Ovary (tissue), 7 donors: ENCODE measurements at regions not wholly inside any gene's neighbourhood (a gene's known extent, or its start where the extent isn't known, plus 50 kb on each side); places are given as distances from the start of the nearest gene placed in this dataset.
"Not testable (repeated sequence)": the region's sequence is repeated elsewhere in the genome, so short reads cannot be mapped to it uniquely, and the experiment has no call there.

Experiments used
- DNase-seq, 5 donors: peaks; one replicate each; pipeline ENCODE4 v3.0.0-alpha.2; 2019 to 2020
- H3K27ac ChIP-seq, 2 donors: fragments of 200-600 bp; one replicate each; pipeline versions ENCODE4 v1.5.1 to v1.8.0; 2019 to 2022
- H3K27me3 ChIP-seq: fragments of 200-600 bp; one replicate; pipeline ENCODE4 v1.8.0; 2022
- H3K36me3 ChIP-seq: fragments of 200-600 bp; sonication (generic); one replicate; pipeline ENCODE4 v1.5.1; 2019
- H3K4me1 ChIP-seq: one replicate; pipeline ENCODE4 v1.8.1; 2013; ENCODE audit warnings: mild to moderate bottlenecking, moderate library complexity; ENCODE audit not compliant: insufficient read depth
- H3K4me3 ChIP-seq: fragments of 200-600 bp; sonication (generic); one replicate; pipeline ENCODE4 v1.5.1; 2017
- H3K9me3 ChIP-seq, 2 donors: fragments of 200-600 bp in 1 of 2; sonication (generic) in 1 of 2; one replicate each; pipeline versions ENCODE4 v1.5.1 to v1.8.1; 2013 to 2019; ENCODE audit warnings: mild to moderate bottlenecking in 1 of 2, moderate library complexity in 1 of 2
- EP300 ChIP-seq: sonication (generic); formaldehyde crosslinking; IDR thresholded peaks from one replicate; pipeline ENCODE4 v1.6.1; 2017; ENCODE audit warnings: antibody characterized with exemption
- POLR2A ChIP-seq: fragments of 450-650 bp; IDR thresholded peaks from one replicate; pipeline ENCODE4 v1.6.1; 2017; ENCODE audit warnings: antibody characterized with exemption, mild to moderate bottlenecking, moderate library complexity
- whole genome bisulfite sequencing, 3 donors: extraction: QIAGEN DNeasy Blood & Tissue Kit in 1 of 3; methylation state at CpG; one replicate each; pipeline versions ENCODE4 v1.1.5 to v1.1.7; 2013 to 2017; 5-methylcytosine and 5-hydroxymethylcytosine counted together
- intact Hi-C, 4 donors: fragments of 100-400 bp; cut with DNase I; formaldehyde crosslinking; loops; one replicate each; pipeline versions ENCODE4 v1.11.0 to v1.15.1; 2022 to 2023
- TF ChIP-seq, protein P1 (sequence below), 3 donors: fragments of 450-650 bp in 2 of 3; fragments of 200-600 bp in 1 of 3; IDR thresholded peaks; one replicate each; pipeline versions ENCODE4 v1.5.1 to v1.8.0; 2016 to 2022; ENCODE audit warnings: antibody characterized with exemption in 3 of 3, mild to moderate bottlenecking in 1 of 3
- donor health status: DM: no; HTN: no; CAD: no; lungs with moderate emphysema.
- donor health status: DM: no; HTN: no; CAD: no.
- donor health status: Bipolar disorder and iron deficiency.
- donor health status: DM: no; HTN: no; CAD: no.
- donor health status: DM: yes; HTN: yes; CAD: no.

- Histone ChIP-seq H3K36me3 (no peaks in the 10 kb centered on the region), H3K27ac (no peak overlapping the region), H3K9me3 (no peaks in the 10 kb centered on the region), H3K4me3 (no peak overlapping the region), H3K27me3 (no peaks in the 10 kb centered on the region), H3K4me1 (no peaks in the 10 kb centered on the region)
- TF ChIP-seq, protein P1, sequence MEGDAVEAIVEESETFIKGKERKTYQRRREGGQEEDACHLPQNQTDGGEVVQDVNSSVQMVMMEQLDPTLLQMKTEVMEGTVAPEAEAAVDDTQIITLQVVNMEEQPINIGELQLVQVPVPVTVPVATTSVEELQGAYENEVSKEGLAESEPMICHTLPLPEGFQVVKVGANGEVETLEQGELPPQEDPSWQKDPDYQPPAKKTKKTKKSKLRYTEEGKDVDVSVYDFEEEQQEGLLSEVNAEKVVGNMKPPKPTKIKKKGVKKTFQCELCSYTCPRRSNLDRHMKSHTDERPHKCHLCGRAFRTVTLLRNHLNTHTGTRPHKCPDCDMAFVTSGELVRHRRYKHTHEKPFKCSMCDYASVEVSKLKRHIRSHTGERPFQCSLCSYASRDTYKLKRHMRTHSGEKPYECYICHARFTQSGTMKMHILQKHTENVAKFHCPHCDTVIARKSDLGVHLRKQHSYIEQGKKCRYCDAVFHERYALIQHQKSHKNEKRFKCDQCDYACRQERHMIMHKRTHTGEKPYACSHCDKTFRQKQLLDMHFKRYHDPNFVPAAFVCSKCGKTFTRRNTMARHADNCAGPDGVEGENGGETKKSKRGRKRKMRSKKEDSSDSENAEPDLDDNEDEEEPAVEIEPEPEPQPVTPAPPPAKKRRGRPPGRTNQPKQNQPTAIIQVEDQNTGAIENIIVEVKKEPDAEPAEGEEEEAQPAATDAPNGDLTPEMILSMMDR (IDR thresholded peaks at IDR 0.05) = no peak
- no peak for TF ChIP-seq EP300
- no peak for TF ChIP-seq POLR2A
- 49 to 66% (median 54%) methylated on average over 3 of the region's 3 CpGs for WGBS, 3 donors
- intact Hi-C loops = no loop called here
- no peak for DNase-seq
Measured at GRCh38 chr15:59762558-59762957, 73.4 kb upstream of the BNIP2 start.

GRCh38 chr15:59760256-59760655, 71.1 kb upstream of the BNIP2 start:
- H3K27me3 ChIP-seq, H3K36me3 ChIP-seq, H3K4me3 ChIP-seq, H3K9me3 ChIP-seq, H3K4me1 ChIP-seq, H3K27ac ChIP-seq, intact Hi-C loops, DNase-seq: not testable (repeated sequence)
- WGBS, 3 donors = 65 to 75% (median 75%) methylated on average over 2 of the region's 2 CpGs

DNA sequence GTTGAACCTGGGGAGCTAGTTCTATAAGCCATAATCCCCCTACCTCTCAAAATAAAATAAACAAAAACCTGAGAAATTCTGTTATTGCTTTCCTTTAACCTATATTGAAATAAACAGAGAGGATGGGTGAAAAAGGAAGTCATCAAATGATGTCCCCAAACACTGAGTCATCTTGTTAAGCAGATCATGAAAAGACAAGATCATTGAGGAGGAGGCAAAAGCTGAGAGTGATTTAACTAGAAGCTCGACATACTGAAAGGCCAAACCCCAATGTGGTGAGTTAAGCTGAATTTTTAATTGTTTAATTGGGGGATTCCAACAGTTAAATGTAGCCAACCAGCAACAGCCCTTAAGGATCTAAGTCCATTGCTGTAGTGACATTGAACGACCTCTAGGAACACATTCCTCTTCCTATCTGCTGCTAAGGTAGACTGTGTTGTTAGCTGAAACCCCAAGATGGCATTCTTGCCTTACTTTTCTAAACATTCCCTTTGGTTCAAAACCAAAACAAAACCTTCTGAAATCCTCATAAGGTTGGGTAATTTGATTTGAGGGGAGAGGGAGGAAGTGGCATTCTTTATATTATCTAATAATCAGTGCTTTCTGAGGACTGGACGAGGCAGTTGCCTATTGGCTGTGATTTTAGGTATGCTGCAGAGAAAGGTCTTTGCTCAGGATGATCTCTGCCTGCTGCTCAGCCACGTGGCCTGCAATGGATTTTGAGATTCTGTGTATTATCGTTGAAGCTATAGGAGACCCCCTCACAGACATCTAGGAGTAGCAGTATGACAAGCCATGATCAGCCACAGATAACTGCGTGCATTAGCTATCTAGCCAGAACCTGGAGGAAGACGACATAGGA, 62.7 kb upstream of the BNIP2 start:
- Histone ChIP-seq H3K27ac (no peak overlapping the region), H3K36me3 (no peaks in the 10 kb centered on the region), H3K4me1 (no peaks in the 10 kb centered on the region), H3K9me3 (no peaks in the 10 kb centered on the region), H3K4me3 (no peak overlapping the region), H3K27me3 (no peaks in the 10 kb centered on the region)
- TF ChIP-seq, protein P1 (IDR thresholded peaks at IDR 0.05) = no peak
- intact Hi-C loops = no loop called here
- DNase-seq = no peak
- 29 to 41% (median 32%) methylated on average over 7 of the region's 7 CpGs for WGBS, 3 donors

DNA sequence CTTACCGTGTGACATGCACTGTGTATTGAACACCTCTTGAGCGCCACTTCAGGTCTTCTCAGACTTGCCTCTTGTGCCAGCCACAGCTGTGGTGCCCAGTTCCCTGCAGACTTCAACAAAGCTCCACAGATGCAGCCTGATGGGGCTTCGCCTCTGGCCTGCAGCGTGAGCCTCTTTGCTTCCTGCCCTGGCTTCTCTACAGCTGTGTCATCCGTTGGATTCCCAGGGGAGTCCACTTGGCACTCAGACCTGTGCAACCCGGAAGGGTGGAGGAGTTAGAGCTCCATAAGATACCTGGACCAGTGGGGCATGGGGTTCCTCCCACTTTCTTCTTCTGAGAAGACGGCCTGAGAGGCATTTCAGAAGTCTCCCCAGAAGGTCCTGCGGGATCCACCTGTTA, 57.7 kb upstream of the BNIP2 start:
- Histone ChIP-seq H3K4me1 (no peaks in the 10 kb centered on the region), H3K27me3 (no peaks in the 10 kb centered on the region), H3K36me3 (no peaks in the 10 kb centered on the region), H3K4me3 (no peak overlapping the region), H3K27ac (no peak overlapping the region), H3K9me3 (no peaks in the 10 kb centered on the region)
- WGBS, 3 donors = 67 to 73% (median 67%) methylated on average over 8 of the region's 8 CpGs
- intact Hi-C loops = no loop called here
- DNase-seq = no peak
- TF ChIP-seq, protein P1 (IDR thresholded peaks at IDR 0.05) = no peak
- no peak for TF ChIP-seq POLR2A
- TF ChIP-seq EP300 = no peak

GRCh38 chr15:59741274-59741906, 52.3 kb upstream of the BNIP2 start:
- Histone ChIP-seq H3K36me3 (no peaks in the 10 kb centered on the region), H3K9me3 (no peaks in the 10 kb centered on the region), H3K27me3 (no peaks in the 10 kb centered on the region), H3K4me3 (no peak overlapping the region), H3K4me1 (no peaks in the 10 kb centered on the region), H3K27ac (no peak overlapping the region)
- DNase-seq = no peak
- WGBS, 3 donors = 12 to 20% (median 17%) methylated on average over 12 of the region's 12 CpGs
- intact Hi-C loops = no loop called here
- TF ChIP-seq, protein P1 (IDR thresholded peaks at IDR 0.05) = no peak
- TF ChIP-seq POLR2A (no peak), EP300 (no peak)
